OCI-LY7 (cell line): ENCODE measurements at regions not wholly inside any gene's neighbourhood (a gene's known extent, or its start where the extent isn't known, plus 50 kb on each side); places are given as distances from the start of the nearest gene placed in this dataset.

Experiments used
- BruUV-seq: library from RNA; stranded (reverse); fragments of 400-500 nt; replicated peaks from 2 replicates; lab custom pipeline; 2021; lab: Mats Ljungman, UMichigan
- CTCF ChIA-PET: fragments of 300-600 bp; sonication (Branson Sonifier 250); formaldehyde crosslinking; loops from one replicate; lab custom pipeline; 2022; ENCODE audit warnings: antibody characterized with exemption; ENCODE audit not compliant: unreplicated experiment; lab: Charles Lee
- POLR2A ChIA-PET: fragments of 300-600 bp; sonication (Branson Sonifier 250); formaldehyde crosslinking; loops from one replicate; lab custom pipeline; 2022; ENCODE audit warnings: antibody characterized with exemption; lab: Charles Lee
- DNase-seq: peaks from one replicate; pipeline ENCODE4 v3.0.0-alpha.2; 2015; ENCODE audit warnings: low spot score
- H2AFZ ChIP-seq: fragments of 200-600 bp; sonication (generic), shearing (Covaris generic); 2 replicates; pipeline ENCODE4 v1.6.1; 2014; ENCODE audit warnings: mild to moderate bottlenecking, antibody characterized with exemption, low read length, moderate library complexity
- H3K27ac ChIP-seq: fragments of 200-600 bp; sonication (generic); 2 replicates; pipeline ENCODE4 v1.5.1; 2014; ENCODE audit warnings: mixed run types, low read depth, mild to moderate bottlenecking, moderate library complexity, low read length, inconsistent platforms; ENCODE audit not compliant: poor library complexity, severe bottlenecking
- H3K36me3 ChIP-seq: fragments of 200-600 bp; sonication (generic); 2 replicates; pipeline ENCODE4 v1.6.1; 2014; ENCODE audit warnings: mild to moderate bottlenecking, antibody characterized with exemption, low read length, moderate library complexity, mixed read lengths; ENCODE audit not compliant: insufficient read depth
- H3K4me1 ChIP-seq: fragments of 200-600 bp; sonication (generic); 2 replicates; pipeline ENCODE4 v1.5.1; 2014; ENCODE audit warnings: mild to moderate bottlenecking, low read length; ENCODE audit not compliant: insufficient read depth, poor library complexity, severe bottlenecking
- H3K4me2 ChIP-seq: fragments of 200-600 bp; sonication (generic); 2 replicates; pipeline ENCODE4 v1.6.1; 2014; ENCODE audit warnings: mild to moderate bottlenecking, low read length
- H3K4me3 ChIP-seq: fragments of 200-600 bp; sonication (generic); 2 replicates; pipeline ENCODE4 v1.5.1; 2014; ENCODE audit warnings: mild to moderate bottlenecking, low read depth, low read length; ENCODE audit not compliant: poor library complexity, severe bottlenecking
- H3K79me2 ChIP-seq: fragments of 200-600 bp; sonication (generic); 2 replicates; pipeline ENCODE4 v1.6.1; 2016; ENCODE audit warnings: low read depth, mild to moderate bottlenecking, low read length, moderate library complexity, mixed read lengths; ENCODE audit not compliant: insufficient read depth
- H3K9me2 ChIP-seq: fragments of 200-600 bp; sonication (generic); 2 replicates; pipeline ENCODE4 v1.6.1; 2016; ENCODE audit warnings: mild to moderate bottlenecking, low read length, mixed read lengths; ENCODE audit not compliant: insufficient read depth
- H3K9me3 ChIP-seq: fragments of 200-600 bp; sonication (generic); 2 replicates; pipeline ENCODE4 v1.6.1; 2014; ENCODE audit warnings: mild to moderate bottlenecking, mixed run types, low read length, mixed read lengths
- H4K20me1 ChIP-seq: fragments of 200-600 bp; sonication (generic); 2 replicates; pipeline ENCODE4 v1.6.1; 2014; ENCODE audit warnings: mild to moderate bottlenecking, antibody characterized with exemption, low read length, moderate library complexity, mixed read lengths; ENCODE audit not compliant: insufficient read depth
- CTCF ChIP-seq: fragments of 200-600 bp; sonication (generic); conservative IDR thresholded peaks from 2 replicates; pipeline ENCODE4 v1.5.1; 2014; ENCODE audit warnings: mild to moderate bottlenecking, antibody characterized with exemption, low read length, moderate library complexity, mixed read lengths
- EZH2phosphoT487 ChIP-seq: fragments of 200-600 bp; sonication (generic); IDR thresholded peaks from 2 replicates; pipeline ENCODE4 v1.6.1; 2018; ENCODE audit warnings: low read depth, borderline replicate concordance, mild to moderate bottlenecking, mixed run types, antibody characterized with exemption, low read length, moderate library complexity, mixed read lengths
- intact Hi-C: fragments of 100-400 bp; cut with micrococcal nuclease; formaldehyde crosslinking; loops from one replicate; pipeline ENCODE4 v1.10.0; 2022; ENCODE audit not compliant: unreplicated experiment

- POLR2A ChIA-PET, result interaction anchor here (1.1 to 1.8 kb wide), 3 partner anchors 11 to 202 kb away, joined by 3 to 7 read pairs (median 5); no protein-coding TSS in a partner anchor
- H3K9me3 ChIP-seq, result no peaks in the 10 kb centered on the region
Measured at GRCh38 chr7:49486974-49487829, 286.2 kb upstream of the VWC2 start.

GRCh38 chr7:49487830-49488140 is 285.7 kb upstream of the VWC2 start:
- Histone ChIP-seq H3K9me3 (no peaks in the 10 kb centered on the region), H4K20me1 (no peaks in the 10 kb centered on the region), H3K9me2 (no peaks in the 10 kb centered on the region), H2AFZ (peak overlapping the region; percentile 74; the same call in 1 of the 2 replicates), H3K79me2 (no peaks in the 10 kb centered on the region), H3K4me2 (0 out of 2 replicates have a peak overlapping the region, but pooled peaks have one; percentile 4), H3K27ac (no peak overlapping the region), H3K4me1 (peaks cover 21% of the 10 kb centered on the region), H3K4me3 (no peak overlapping the region), H3K36me3 (no peaks in the 10 kb centered on the region)
- intact Hi-C loops, result loop anchor here (10.0 kb wide), 1 partner anchor 307 kb away; no protein-coding TSS in a partner anchor
- POLR2A ChIA-PET, result interaction anchor here (0.6 kb wide), 1 partner anchor 23 kb away, joined by 3 read pairs; no protein-coding TSS in a partner anchor
- no TSS peak for BruUV-seq
- DNase-seq, result no peak
- CTCF ChIA-PET, result no interaction called here
- TF ChIP-seq EZH2phosphoT487 (no peak), CTCF (no peak)

More at GRCh38 chr7:49486974-49487829, 286.2 kb upstream of the VWC2 start:
- TF ChIP-seq CTCF (peak; percentile 61), EZH2phosphoT487 (no peak)
- intact Hi-C loops, result loop anchor here (10.0 kb wide), 1 partner anchor 308 kb away; no protein-coding TSS in a partner anchor
- peak; percentile 18 for DNase-seq
- Histone ChIP-seq H3K4me3 (no peak overlapping the region), H3K36me3 (no peaks in the 10 kb centered on the region), H3K4me1 (peaks cover 21% of the 10 kb centered on the region), H3K9me2 (no peaks in the 10 kb centered on the region), H4K20me1 (no peaks in the 10 kb centered on the region), H3K79me2 (no peaks in the 10 kb centered on the region), H2AFZ (peak overlapping the region; percentile 74; the same call in 1 of the 2 replicates), H3K4me2 (peak overlapping the region; percentile 8; the same call in 1 of the 2 replicates), H3K27ac (no peak overlapping the region)
- CTCF ChIA-PET, result no interaction called here
- no TSS peak for BruUV-seq
